ENCODE measurements at regions not wholly inside any gene's neighbourhood (a gene's known extent, or its start where the extent isn't known, plus 50 kb on each side); places are given as distances from the start of the nearest gene placed in this dataset.

DNA sequence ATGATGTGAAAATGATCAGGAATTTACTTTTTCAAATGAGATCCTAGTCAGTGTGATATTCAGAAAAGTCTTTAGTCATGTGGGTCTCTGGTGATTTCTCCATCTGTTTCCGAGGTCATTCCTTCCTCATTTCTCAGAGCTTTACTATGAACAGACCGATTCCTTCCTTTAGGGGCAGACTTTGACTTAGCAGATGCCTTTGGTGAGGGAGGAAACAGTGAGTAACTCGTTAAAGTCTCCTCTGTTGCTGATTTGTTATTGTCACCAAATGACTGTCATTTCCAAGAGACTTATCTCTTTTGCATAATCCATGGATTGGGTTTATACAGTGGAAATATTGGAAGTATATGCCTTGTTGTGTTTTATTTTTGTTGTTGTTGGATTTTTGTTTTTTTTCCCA, 76.2 kb upstream of the CD99 start:
- TF ChIP-seq, protein P1, sequence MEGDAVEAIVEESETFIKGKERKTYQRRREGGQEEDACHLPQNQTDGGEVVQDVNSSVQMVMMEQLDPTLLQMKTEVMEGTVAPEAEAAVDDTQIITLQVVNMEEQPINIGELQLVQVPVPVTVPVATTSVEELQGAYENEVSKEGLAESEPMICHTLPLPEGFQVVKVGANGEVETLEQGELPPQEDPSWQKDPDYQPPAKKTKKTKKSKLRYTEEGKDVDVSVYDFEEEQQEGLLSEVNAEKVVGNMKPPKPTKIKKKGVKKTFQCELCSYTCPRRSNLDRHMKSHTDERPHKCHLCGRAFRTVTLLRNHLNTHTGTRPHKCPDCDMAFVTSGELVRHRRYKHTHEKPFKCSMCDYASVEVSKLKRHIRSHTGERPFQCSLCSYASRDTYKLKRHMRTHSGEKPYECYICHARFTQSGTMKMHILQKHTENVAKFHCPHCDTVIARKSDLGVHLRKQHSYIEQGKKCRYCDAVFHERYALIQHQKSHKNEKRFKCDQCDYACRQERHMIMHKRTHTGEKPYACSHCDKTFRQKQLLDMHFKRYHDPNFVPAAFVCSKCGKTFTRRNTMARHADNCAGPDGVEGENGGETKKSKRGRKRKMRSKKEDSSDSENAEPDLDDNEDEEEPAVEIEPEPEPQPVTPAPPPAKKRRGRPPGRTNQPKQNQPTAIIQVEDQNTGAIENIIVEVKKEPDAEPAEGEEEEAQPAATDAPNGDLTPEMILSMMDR (IDR thresholded peaks at IDR 0.05): no peak; the same call in 2 of the 3 replicates
- no peak for TF ChIP-seq CEBPB (IDR thresholded peaks at IDR 0.05)
- TF ChIP-seq POLR2A (IDR thresholded peaks at IDR 0.05; ENCODE audit: low read length): no peak
- TF ChIP-seq EP300 (IDR thresholded peaks at IDR 0.05): no peak
- no peak for TF ChIP-seq MAZ (IDR thresholded peaks at IDR 0.05; ENCODE audit: borderline replicate concordance, low read depth, low read length)
- TF ChIP-seq RAD21 (conservative IDR thresholded peaks at IDR 0.05 in 1 of 2, IDR thresholded peaks at IDR 0.05 in 1 of 2): no peak
